SU-DHL-6 (cell line): ENCODE measurements at regions not wholly inside any gene's neighbourhood (a gene's known extent, or its start where the extent isn't known, plus 50 kb on each side); places are given as distances from the start of the nearest gene placed in this dataset.

Experiments used
- EZH2phosphoT487 ChIP-seq: fragments of 200-600 bp; sonication (generic), shearing (Covaris generic); conservative IDR thresholded peaks from 2 replicates; pipeline ENCODE4 v1.6.1; 2018; ENCODE audit warnings: mild to moderate bottlenecking, antibody characterized with exemption, low read length, moderate library complexity, mixed read lengths
- TF ChIP-seq, protein P1 (sequence below): fragments of 200-600 bp; sonication (generic); IDR thresholded peaks from one replicate; pipeline ENCODE4 v1.5.1; 2017; ENCODE audit warnings: antibody characterized with exemption, mild to moderate bottlenecking, low read length, moderate library complexity; ENCODE audit not compliant: insufficient read depth, poor library complexity, severe bottlenecking

GRCh38 chr5:18117968-18118367, 483.7 kb downstream of the TAF11L14 start:
- TF ChIP-seq, protein P1, sequence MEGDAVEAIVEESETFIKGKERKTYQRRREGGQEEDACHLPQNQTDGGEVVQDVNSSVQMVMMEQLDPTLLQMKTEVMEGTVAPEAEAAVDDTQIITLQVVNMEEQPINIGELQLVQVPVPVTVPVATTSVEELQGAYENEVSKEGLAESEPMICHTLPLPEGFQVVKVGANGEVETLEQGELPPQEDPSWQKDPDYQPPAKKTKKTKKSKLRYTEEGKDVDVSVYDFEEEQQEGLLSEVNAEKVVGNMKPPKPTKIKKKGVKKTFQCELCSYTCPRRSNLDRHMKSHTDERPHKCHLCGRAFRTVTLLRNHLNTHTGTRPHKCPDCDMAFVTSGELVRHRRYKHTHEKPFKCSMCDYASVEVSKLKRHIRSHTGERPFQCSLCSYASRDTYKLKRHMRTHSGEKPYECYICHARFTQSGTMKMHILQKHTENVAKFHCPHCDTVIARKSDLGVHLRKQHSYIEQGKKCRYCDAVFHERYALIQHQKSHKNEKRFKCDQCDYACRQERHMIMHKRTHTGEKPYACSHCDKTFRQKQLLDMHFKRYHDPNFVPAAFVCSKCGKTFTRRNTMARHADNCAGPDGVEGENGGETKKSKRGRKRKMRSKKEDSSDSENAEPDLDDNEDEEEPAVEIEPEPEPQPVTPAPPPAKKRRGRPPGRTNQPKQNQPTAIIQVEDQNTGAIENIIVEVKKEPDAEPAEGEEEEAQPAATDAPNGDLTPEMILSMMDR: no peak
- TF ChIP-seq EZH2phosphoT487: no peak
